Type B pancreatic cell (in vitro differentiated cells): ENCODE measurements at regions not wholly inside any gene's neighbourhood (a gene's known extent, or its start where the extent isn't known, plus 50 kb on each side); places are given as distances from the start of the nearest gene placed in this dataset.

Experiments
- DNase-seq: peaks from one replicate; pipeline ENCODE4 v3.0.0; 2021; ENCODE audit warnings: mixed read lengths; ENCODE audit not compliant: unreplicated experiment; ENCODE audit errors: extremely low spot score
- H3K27ac Mint-ChIP-seq: 2 replicates; pipeline ENCODE4 v1.8.0; 2021; ENCODE audit warnings: mild to moderate bottlenecking, mixed read lengths
- H3K27me3 Mint-ChIP-seq: 2 replicates; pipeline ENCODE4 v1.8.0; 2021; ENCODE audit warnings: mixed read lengths
- H3K36me3 Mint-ChIP-seq: 2 replicates; pipeline ENCODE4 v1.8.0; 2021; ENCODE audit warnings: mixed read lengths
- H3K4me1 Mint-ChIP-seq: one replicate; pipeline ENCODE4 v1.8.0; 2021; ENCODE audit warnings: mixed read lengths; ENCODE audit not compliant: unreplicated experiment
- H3K4me3 Mint-ChIP-seq: 2 replicates; pipeline ENCODE4 v1.8.0; 2021; ENCODE audit warnings: mild to moderate bottlenecking, mixed read lengths
- H3K9me3 Mint-ChIP-seq: 2 replicates; pipeline ENCODE4 v1.8.0; 2021; ENCODE audit warnings: mixed read lengths
- CTCF ChIP-seq: fragments of 200-600 bp; sonication (generic); conservative IDR thresholded peaks from 2 replicates; pipeline ENCODE4 v1.5.0; 2021; ENCODE audit warnings: antibody characterized with exemption, mild to moderate bottlenecking

GRCh38 chr10:59595593-59595992 lies 114.1 kb downstream of the SLC16A9 start:
- H3K27me3 Mint-ChIP-seq, result peaks cover 4% of the 10 kb centered on the region
- H3K27ac Mint-ChIP-seq, result no peak overlapping the region
- H3K4me1 Mint-ChIP-seq, result peaks cover 15% of the 10 kb centered on the region
- H3K9me3 Mint-ChIP-seq, result no peaks in the 10 kb centered on the region
- no peaks in the 10 kb centered on the region for H3K36me3 Mint-ChIP-seq
- TF ChIP-seq CTCF, result no peak
- no peak for DNase-seq
- H3K4me3 Mint-ChIP-seq, result no peak overlapping the region

GRCh38 chr10:59593768-59594167 lies 115.9 kb downstream of the SLC16A9 start:
- Mint-ChIP-seq H3K27ac (no peak overlapping the region), H3K4me1 (peaks cover 22% of the 10 kb centered on the region), H3K36me3 (no peaks in the 10 kb centered on the region), H3K27me3 (peaks cover 4% of the 10 kb centered on the region), H3K4me3 (no peak overlapping the region), H3K9me3 (no peaks in the 10 kb centered on the region)
- no peak for DNase-seq
- TF ChIP-seq CTCF, result no peak

- Mint-ChIP-seq H3K27ac (no peak overlapping the region), H3K9me3 (no peaks in the 10 kb centered on the region), H3K4me1 (peaks cover 16% of the 10 kb centered on the region), H3K27me3 (peaks cover 4% of the 10 kb centered on the region), H3K4me3 (no peak overlapping the region), H3K36me3 (no peaks in the 10 kb centered on the region)
- no peak for DNase-seq
- no peak for TF ChIP-seq CTCF
These were observed 119.9 kb downstream of the SLC16A9 start for GRCh38 chr10:59589796-59590195.

GRCh38 chr10:59588791-59589190 lies 120.9 kb downstream of the SLC16A9 start:
- Mint-ChIP-seq H3K4me1 (peaks cover 16% of the 10 kb centered on the region), H3K4me3 (no peak overlapping the region), H3K27ac (no peak overlapping the region), H3K36me3 (no peaks in the 10 kb centered on the region), H3K9me3 (no peaks in the 10 kb centered on the region), H3K27me3 (peaks cover under 1% of the 10 kb centered on the region)
- DNase-seq, result no peak
- TF ChIP-seq CTCF, result no peak

GRCh38 chr10:59587756-59588140 lies 121.9 kb downstream of the SLC16A9 start:
- peaks cover 16% of the 10 kb centered on the region for H3K4me1 Mint-ChIP-seq
- no peak overlapping the region for H3K27ac Mint-ChIP-seq
- no peak for TF ChIP-seq CTCF
- no peaks in the 10 kb centered on the region for H3K27me3 Mint-ChIP-seq
- no peaks in the 10 kb centered on the region for H3K9me3 Mint-ChIP-seq
- H3K4me3 Mint-ChIP-seq, result no peak overlapping the region
- no peaks in the 10 kb centered on the region for H3K36me3 Mint-ChIP-seq
- no peak for DNase-seq

GRCh38 chr10:59587083-59587755 lies 122.4 kb downstream of the SLC16A9 start:
- Mint-ChIP-seq H3K4me1 (peaks cover 16% of the 10 kb centered on the region), H3K27ac (no peak overlapping the region), H3K9me3 (no peaks in the 10 kb centered on the region), H3K4me3 (no peak overlapping the region), H3K27me3 (no peaks in the 10 kb centered on the region), H3K36me3 (no peaks in the 10 kb centered on the region)
- no peak for DNase-seq
- TF ChIP-seq CTCF, result no peak
